ENCODE measurements at regions not wholly inside any gene's neighbourhood (a gene's known extent, or its start where the extent isn't known, plus 50 kb on each side); places are given as distances from the start of the nearest gene placed in this dataset.

GRCh38 chr14:76962303-76962660 lies 66.2 kb downstream of the IRF2BPL start:
- DNase-seq (ENCODE audit: low read depth), result no peak
- peak overlapping the region; percentile 14 for H3K4me3 ChIP-seq (ENCODE audit: low read depth, low read length)
- no peak for TF ChIP-seq CTCF (IDR thresholded peaks at IDR 0.05; ENCODE audit: low read depth, low read length, missing control alignments)
- in situ Hi-C loops (cut with HindIII; ENCODE audit: low sequenced_read_pairs), result no loop called here

GRCh38 chr14:76961631-76962302 lies 66.7 kb downstream of the IRF2BPL start:
- in situ Hi-C loops (cut with HindIII; ENCODE audit: low sequenced_read_pairs), result no loop called here
- peak; percentile 99 for DNase-seq (ENCODE audit: low read depth)
- H3K4me3 ChIP-seq (ENCODE audit: low read depth, low read length), result peak overlapping the region; percentile 14
- no peak for TF ChIP-seq CTCF (IDR thresholded peaks at IDR 0.05; ENCODE audit: low read depth, low read length, missing control alignments)

- H3K4me3 ChIP-seq (ENCODE audit: low read depth, low read length), result no peak overlapping the region
- in situ Hi-C loops (cut with HindIII; ENCODE audit: low sequenced_read_pairs), result loop anchor here (10.0 kb wide), 1 partner anchor 86 kb away; no protein-coding TSS in a partner anchor
- no peak for DNase-seq (ENCODE audit: low read depth)
- no peak for TF ChIP-seq CTCF (IDR thresholded peaks at IDR 0.05; ENCODE audit: low read depth, low read length, missing control alignments)
Measured at GRCh38 chr14:76958980-76959710, 69.4 kb downstream of the IRF2BPL start.

GRCh38 chr14:76958020-76958979 lies 70.2 kb downstream of the IRF2BPL start:
- in situ Hi-C loops (cut with HindIII; ENCODE audit: low sequenced_read_pairs), result loop anchor here (10.0 kb wide), 1 partner anchor 87 kb away; no protein-coding TSS in a partner anchor
- TF ChIP-seq CTCF (IDR thresholded peaks at IDR 0.05; ENCODE audit: low read depth, low read length, missing control alignments), result no peak
- DNase-seq (ENCODE audit: low read depth), result no peak
- no peak overlapping the region for H3K4me3 ChIP-seq (ENCODE audit: low read depth, low read length)

DNA sequence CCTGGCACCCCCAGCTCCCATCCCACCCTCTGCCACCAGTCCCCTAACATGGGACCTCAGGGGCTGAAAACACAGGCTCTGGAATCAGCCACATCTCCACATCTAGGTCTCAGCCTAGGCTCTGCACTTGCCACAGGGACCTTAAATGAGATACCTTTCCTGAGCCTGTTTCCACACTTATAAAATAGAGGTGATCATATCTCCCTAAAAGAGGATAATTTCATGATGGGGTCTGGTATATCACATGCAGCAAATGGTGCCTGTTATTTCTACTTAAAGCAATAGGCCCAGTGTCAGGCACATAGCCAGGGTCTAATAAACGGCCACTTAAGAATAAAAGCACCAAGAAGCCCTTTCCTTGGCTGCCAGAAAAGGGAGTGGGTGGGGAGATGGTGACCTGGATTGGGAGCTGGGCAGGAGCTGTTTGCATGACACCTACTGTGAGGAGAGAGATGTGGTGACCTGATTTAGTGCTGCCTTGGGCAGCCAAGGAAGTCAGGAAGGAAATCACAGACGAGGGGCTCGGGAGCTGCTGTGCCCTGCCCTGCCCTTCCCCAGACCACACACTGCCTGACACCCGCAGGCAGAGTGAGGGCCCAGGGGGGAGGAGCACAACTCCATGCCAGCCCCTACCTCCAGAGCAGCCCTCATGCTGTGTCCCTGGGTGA lies 71.2 kb downstream of the IRF2BPL start:
- in situ Hi-C loops (cut with HindIII; ENCODE audit: low sequenced_read_pairs), result loop anchor here (10.0 kb wide), 1 partner anchor 87 kb away; no protein-coding TSS in a partner anchor
- no peak overlapping the region for H3K4me3 ChIP-seq (ENCODE audit: low read depth, low read length)
- DNase-seq (ENCODE audit: low read depth), result no peak
- no peak for TF ChIP-seq CTCF (IDR thresholded peaks at IDR 0.05; ENCODE audit: low read depth, low read length, missing control alignments)

All from astrocyte of the cerebellum (primary cell).